ENCODE measurements at regions not wholly inside any gene's neighbourhood (a gene's known extent, or its start where the extent isn't known, plus 50 kb on each side); places are given as distances from the start of the nearest gene placed in this dataset.

GRCh38 chr6:134466771-134467525, 149.0 kb upstream of the SGK1 start:
- Mint-ChIP-seq H3K9me3 (ENCODE audit: low read depth) (no peaks in the 10 kb centered on the region), H3K36me3 (ENCODE audit: insufficient read depth) (no peaks in the 10 kb centered on the region), H3K4me1 (ENCODE audit: low read depth) (peaks cover 39% of the 10 kb centered on the region), H3K4me3 (ENCODE audit: low read depth) (no peak overlapping the region), H3K27me3 (no peaks in the 10 kb centered on the region), H3K27ac (no peak overlapping the region)
- DNase-seq (ENCODE audit: low spot score, unreplicated experiment) = no peak
- TF ChIP-seq CTCF (IDR thresholded peaks at IDR 0.05; ENCODE audit: unreplicated experiment) = no peak

GRCh38 chr6:134464690-134465411, 146.9 kb upstream of the SGK1 start:
- Mint-ChIP-seq H3K4me3 (ENCODE audit: low read depth) (no peak overlapping the region), H3K27ac (no peak overlapping the region), H3K9me3 (ENCODE audit: low read depth) (no peaks in the 10 kb centered on the region), H3K27me3 (no peaks in the 10 kb centered on the region), H3K36me3 (ENCODE audit: insufficient read depth) (no peaks in the 10 kb centered on the region), H3K4me1 (ENCODE audit: low read depth) (peaks cover 41% of the 10 kb centered on the region)
- DNase-seq (ENCODE audit: low spot score, unreplicated experiment) = no peak
- TF ChIP-seq CTCF (IDR thresholded peaks at IDR 0.05; ENCODE audit: unreplicated experiment) = no peak

GRCh38 chr6:134458857-134459657, 141.1 kb upstream of the SGK1 start:
- DNase-seq (ENCODE audit: low spot score, unreplicated experiment) = no peak
- no peaks in the 10 kb centered on the region for H3K9me3 Mint-ChIP-seq (ENCODE audit: low read depth)
- peaks cover 30% of the 10 kb centered on the region for H3K4me1 Mint-ChIP-seq (ENCODE audit: low read depth)
- no peaks in the 10 kb centered on the region for H3K27me3 Mint-ChIP-seq
- H3K36me3 Mint-ChIP-seq (ENCODE audit: insufficient read depth) = no peaks in the 10 kb centered on the region
- H3K4me3 Mint-ChIP-seq (ENCODE audit: low read depth) = no peak overlapping the region
- no peak for TF ChIP-seq CTCF (IDR thresholded peaks at IDR 0.05; ENCODE audit: unreplicated experiment)
- H3K27ac Mint-ChIP-seq = peak overlapping the region; percentile 9

GRCh38 chr6:134457941-134458340, 140.0 kb upstream of the SGK1 start:
- no peaks in the 10 kb centered on the region for H3K9me3 Mint-ChIP-seq (ENCODE audit: low read depth)
- no peaks in the 10 kb centered on the region for H3K27me3 Mint-ChIP-seq
- no peaks in the 10 kb centered on the region for H3K36me3 Mint-ChIP-seq (ENCODE audit: insufficient read depth)
- DNase-seq (ENCODE audit: low spot score, unreplicated experiment) = no peak
- no peak overlapping the region for H3K4me3 Mint-ChIP-seq (ENCODE audit: low read depth)
- H3K27ac Mint-ChIP-seq = no peak overlapping the region
- peaks cover 34% of the 10 kb centered on the region for H3K4me1 Mint-ChIP-seq (ENCODE audit: low read depth)
- no peak for TF ChIP-seq CTCF (IDR thresholded peaks at IDR 0.05; ENCODE audit: unreplicated experiment)

- no peak overlapping the region for H3K27ac Mint-ChIP-seq
- H3K9me3 Mint-ChIP-seq (ENCODE audit: low read depth) = no peaks in the 10 kb centered on the region
- peaks cover 41% of the 10 kb centered on the region for H3K4me1 Mint-ChIP-seq (ENCODE audit: low read depth)
Measured at GRCh38 chr6:134456226-134456625, 138.3 kb upstream of the SGK1 start.

More at GRCh38 chr6:134456226-134456625, 138.3 kb upstream of the SGK1 start:
- no peak overlapping the region for H3K4me3 Mint-ChIP-seq (ENCODE audit: low read depth)
- H3K36me3 Mint-ChIP-seq (ENCODE audit: insufficient read depth) = no peaks in the 10 kb centered on the region
- no peak for TF ChIP-seq CTCF (IDR thresholded peaks at IDR 0.05; ENCODE audit: unreplicated experiment)
- DNase-seq (ENCODE audit: low spot score, unreplicated experiment) = no peak
- no peaks in the 10 kb centered on the region for H3K27me3 Mint-ChIP-seq
